ENCODE measurements at regions not wholly inside any gene's neighbourhood (a gene's known extent, or its start where the extent isn't known, plus 50 kb on each side); places are given as distances from the start of the nearest gene placed in this dataset.

DNA sequence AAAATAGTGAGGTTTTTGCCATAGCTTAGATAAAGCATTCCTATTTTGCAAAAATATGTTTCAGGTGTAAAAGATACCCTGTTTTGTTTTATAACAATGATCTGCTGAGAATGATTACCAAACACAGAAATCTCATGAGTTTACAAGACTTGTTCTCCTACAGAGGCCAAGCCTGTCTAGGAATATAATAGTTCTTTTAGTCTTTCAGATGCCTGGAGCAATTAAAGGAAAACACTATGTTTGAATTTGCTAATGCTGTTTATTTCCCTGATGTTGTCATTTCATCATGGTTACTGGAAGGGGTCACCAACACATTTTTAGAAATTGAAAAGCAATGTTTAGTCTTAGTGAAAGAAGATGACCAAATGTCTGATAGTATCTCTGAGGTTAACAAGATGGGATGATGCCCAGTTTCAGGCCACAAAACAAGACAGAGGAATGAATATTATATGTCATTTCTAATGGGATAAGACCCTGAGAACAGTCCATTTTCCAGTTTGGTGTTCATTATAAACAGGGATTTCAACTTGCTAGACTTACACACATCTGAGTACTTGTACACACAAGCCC, 559.9 kb downstream of the INHBA start:
- H3K27ac ChIP-seq (replicated peaks in 1 of 4), result no peak overlapping the region
- no peaks in the 10 kb centered on the region for H3K36me3 ChIP-seq
- DNase-seq (ENCODE audit: extremely low spot score), result no peak
- no peak overlapping the region for H3K4me3 ChIP-seq
- intact Hi-C loops (cut with DNase I), result no loop called here
- H3K27me3 ChIP-seq, result no peaks in the 10 kb centered on the region
- TF ChIP-seq POLR2A (IDR thresholded peaks at IDR 0.05; ENCODE audit: low read depth) (no peak), POLR2AphosphoS5 (IDR thresholded peaks at IDR 0.05) (no peak), EP300 (IDR thresholded peaks at IDR 0.05) (no peak)
- TF ChIP-seq, protein P1, sequence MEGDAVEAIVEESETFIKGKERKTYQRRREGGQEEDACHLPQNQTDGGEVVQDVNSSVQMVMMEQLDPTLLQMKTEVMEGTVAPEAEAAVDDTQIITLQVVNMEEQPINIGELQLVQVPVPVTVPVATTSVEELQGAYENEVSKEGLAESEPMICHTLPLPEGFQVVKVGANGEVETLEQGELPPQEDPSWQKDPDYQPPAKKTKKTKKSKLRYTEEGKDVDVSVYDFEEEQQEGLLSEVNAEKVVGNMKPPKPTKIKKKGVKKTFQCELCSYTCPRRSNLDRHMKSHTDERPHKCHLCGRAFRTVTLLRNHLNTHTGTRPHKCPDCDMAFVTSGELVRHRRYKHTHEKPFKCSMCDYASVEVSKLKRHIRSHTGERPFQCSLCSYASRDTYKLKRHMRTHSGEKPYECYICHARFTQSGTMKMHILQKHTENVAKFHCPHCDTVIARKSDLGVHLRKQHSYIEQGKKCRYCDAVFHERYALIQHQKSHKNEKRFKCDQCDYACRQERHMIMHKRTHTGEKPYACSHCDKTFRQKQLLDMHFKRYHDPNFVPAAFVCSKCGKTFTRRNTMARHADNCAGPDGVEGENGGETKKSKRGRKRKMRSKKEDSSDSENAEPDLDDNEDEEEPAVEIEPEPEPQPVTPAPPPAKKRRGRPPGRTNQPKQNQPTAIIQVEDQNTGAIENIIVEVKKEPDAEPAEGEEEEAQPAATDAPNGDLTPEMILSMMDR (IDR thresholded peaks at IDR 0.05), result no peak
- H3K9me3 ChIP-seq, result no peaks in the 10 kb centered on the region
- H3K4me1 ChIP-seq, result no peaks in the 10 kb centered on the region

GRCh38 chr7:41139789-41140188, 563.1 kb downstream of the INHBA start:
- H3K4me1 ChIP-seq, result no peaks in the 10 kb centered on the region
- no peak overlapping the region for H3K27ac ChIP-seq (replicated peaks in 1 of 4)
- TF ChIP-seq POLR2AphosphoS5 (IDR thresholded peaks at IDR 0.05), result no peak
- TF ChIP-seq, protein P1 (IDR thresholded peaks at IDR 0.05), result no peak
- TF ChIP-seq EP300 (IDR thresholded peaks at IDR 0.05), result no peak
- no peak for TF ChIP-seq POLR2A (IDR thresholded peaks at IDR 0.05; ENCODE audit: low read depth)
- no peaks in the 10 kb centered on the region for H3K27me3 ChIP-seq
- DNase-seq (ENCODE audit: extremely low spot score), result no peak
- intact Hi-C loops (cut with DNase I), result no loop called here
- H3K4me3 ChIP-seq, result no peak overlapping the region
- no peaks in the 10 kb centered on the region for H3K9me3 ChIP-seq
- WGBS, result 93% methylated on average over 5 of the region's 5 CpGs
- H3K36me3 ChIP-seq, result no peaks in the 10 kb centered on the region

- intact Hi-C loops (cut with DNase I), result no loop called here
Observed at GRCh38 chr7:41136551-41136950, 566.3 kb downstream of the INHBA start.

GRCh38 chr7:41135511-41135910, 567.4 kb downstream of the INHBA start:
- Histone ChIP-seq H3K9me3 (no peaks in the 10 kb centered on the region), H3K27ac (replicated peaks in 1 of 4) (no peak overlapping the region), H3K4me1 (peaks cover 0 to 7% (median 3%) of the 10 kb centered on the region in 4 donors), H3K4me3 (no peak overlapping the region), H3K27me3 (no peaks in the 10 kb centered on the region), H3K36me3 (no peaks in the 10 kb centered on the region)
- no peak for DNase-seq (ENCODE audit: extremely low spot score)
- TF ChIP-seq EP300 (IDR thresholded peaks at IDR 0.05) (no peak), POLR2AphosphoS5 (IDR thresholded peaks at IDR 0.05) (no peak), POLR2A (IDR thresholded peaks at IDR 0.05; ENCODE audit: low read depth) (no peak)
- TF ChIP-seq, protein P1 (IDR thresholded peaks at IDR 0.05), result no peak
- intact Hi-C loops (cut with DNase I), result no loop called here
- 89% methylated on average over 5 of the region's 6 CpGs for WGBS

More at GRCh38 chr7:41136551-41136950, 566.3 kb downstream of the INHBA start:
- H3K9me3 ChIP-seq, result no peaks in the 10 kb centered on the region
- no peaks in the 10 kb centered on the region for H3K27me3 ChIP-seq
- no peak for TF ChIP-seq POLR2A (IDR thresholded peaks at IDR 0.05; ENCODE audit: low read depth)
- TF ChIP-seq, protein P1 (IDR thresholded peaks at IDR 0.05), result no peak
- TF ChIP-seq POLR2AphosphoS5 (IDR thresholded peaks at IDR 0.05), result no peak
- TF ChIP-seq EP300 (IDR thresholded peaks at IDR 0.05), result no peak
- WGBS, result 93% methylated on average over 15 of the region's 15 CpGs
- peaks cover 0 to 7% (median 3%) of the 10 kb centered on the region in 4 donors for H3K4me1 ChIP-seq
- no peak overlapping the region for H3K27ac ChIP-seq (replicated peaks in 1 of 4)
- H3K4me3 ChIP-seq, result no peak overlapping the region
- H3K36me3 ChIP-seq, result no peaks in the 10 kb centered on the region
- no peak for DNase-seq (ENCODE audit: extremely low spot score)
